GM12878 (cell line): ENCODE measurements at regions not wholly inside any gene's neighbourhood (a gene's known extent, or its start where the extent isn't known, plus 50 kb on each side); places are given as distances from the start of the nearest gene placed in this dataset.
A peak's percentile ranks its signal among the peaks of the same experiment; 100 is the strongest.

Experiments used
- ATAC-seq: fragments of 200-7000 bp; cut with Tn5 transposase; 3 replicates; pipeline ENCODE4 v1.9.1; 2020; ENCODE audit warnings: mild to moderate bottlenecking, moderate library complexity
- BruUV-seq: library from RNA; stranded (reverse); fragments of 400-500 nt; replicated peaks from 2 replicates; lab custom pipeline; 2021; lab: Mats Ljungman, UMichigan
- CTCF ChIA-PET: fragments of 300-600 bp; sonication (Branson Sonifier 250); formaldehyde crosslinking; extraction: SDS; loops from one replicate; lab custom pipeline; 2021; ENCODE audit warnings: inconsistent platforms; lab: Yijun Ruan, JAX
- POLR2A ChIA-PET: fragments of 350-600 bp; formaldehyde crosslinking; extraction: SDS; loops from one replicate; lab custom pipeline; 2021; ENCODE audit warnings: inconsistent platforms; lab: Charles Lee
- RAD21 ChIA-PET: fragments of 300-600 bp; sonication (Branson Sonifier 250); formaldehyde crosslinking; loops from one replicate; lab custom pipeline; 2023; ENCODE audit warnings: antibody characterized with exemption; ENCODE audit not compliant: unreplicated experiment; lab: Charles Lee
- SMC1A ChIA-PET: fragments of 300-600 bp; sonication (Branson Sonifier 250); formaldehyde crosslinking; loops from one replicate; lab custom pipeline; 2023; ENCODE audit not compliant: unreplicated experiment, uncharacterized antibody; lab: Charles Lee
- DNase-seq: peaks from one replicate; pipeline ENCODE4 v3.0.0-alpha.2; 2011; ENCODE audit warnings: low read depth, low spot score
- FAIRE-seq: peaks from 3 replicates; lab custom pipeline; 2011; peaks lifted over from hg19 to GRCh38; lab: Jason Lieb, UNC
- H2AFZ ChIP-seq: 2 replicates; pipeline ENCODE4 v1.6.0; 2011; ENCODE audit warnings: low read depth, low read length, control low read depth; ENCODE audit not compliant: control insufficient read depth
- H3K27ac ChIP-seq: 2 replicates; pipeline ENCODE4 v1.5.1; 2011; ENCODE audit warnings: control low read depth; ENCODE audit not compliant: control insufficient read depth, insufficient read depth
- H3K27me3 ChIP-seq, 2 experiments: replicated peaks in 1 of 2; 2 replicates each; pipeline versions ENCODE4 v1.6.0 to v1.6.1; 2011; ENCODE audit warnings: low read length in 1 of 2; ENCODE audit not compliant: control insufficient read depth in 2 of 2, insufficient read depth in 2 of 2
- H3K36me3 ChIP-seq, 2 experiments: 2 replicates each; pipeline ENCODE4 v1.5.1; 2011; ENCODE audit warnings: low read length in 1 of 2; ENCODE audit not compliant: control insufficient read depth in 2 of 2, insufficient read depth in 2 of 2
- H3K4me1 ChIP-seq: 2 replicates; pipeline ENCODE4 v1.6.1; 2011; ENCODE audit warnings: mild to moderate bottlenecking, low read length, moderate library complexity, mixed read lengths; ENCODE audit not compliant: control insufficient read depth, insufficient read depth
- H3K4me2 ChIP-seq: 2 replicates; pipeline ENCODE4 v1.6.0; 2011; ENCODE audit warnings: control low read depth; ENCODE audit not compliant: control insufficient read depth, insufficient read depth
- H3K4me3 ChIP-seq: fragments of 200-600 bp; sonication (generic); 2 replicates; pipeline ENCODE4 v1.5.1; 2016
- H3K79me2 ChIP-seq: 2 replicates; pipeline ENCODE4 v1.6.0; 2011; ENCODE audit warnings: low read length; ENCODE audit not compliant: control insufficient read depth, insufficient read depth
- H3K9ac ChIP-seq: 2 replicates; pipeline ENCODE4 v1.8.0; 2011; ENCODE audit warnings: low read length, control low read depth, mixed read lengths; ENCODE audit not compliant: control insufficient read depth, insufficient read depth
- H3K9me3 ChIP-seq: replicated peaks from 3 replicates; pipeline ENCODE4 v1.5.1; 2011; ENCODE audit warnings: mild to moderate bottlenecking, low read length; ENCODE audit not compliant: control insufficient read depth, insufficient read depth
- H4K20me1 ChIP-seq: 2 replicates; pipeline ENCODE4 v1.6.0; 2011; ENCODE audit not compliant: control insufficient read depth, insufficient read depth
- BHLHE40 ChIP-seq, 2 experiments: fragments of 450-650 bp in 1 of 2; IDR thresholded peaks; 2 replicates each; pipeline ENCODE4 v1.6.1; 2011 to 2017; ENCODE audit warnings: low read depth in 2 of 2, borderline replicate concordance in 1 of 2, improper control_type of control experiment in 1 of 2, low read length in 1 of 2, mild to moderate bottlenecking in 1 of 2
- IRF5 ChIP-seq: fragments of 450-650 bp; IDR thresholded peaks from 2 replicates; pipeline ENCODE4 v1.6.1; 2017; ENCODE audit warnings: borderline replicate concordance
- SRF ChIP-seq, 2 experiments: IDR thresholded peaks; 2 replicates each; pipeline ENCODE4 v1.6.1; 2011; ENCODE audit warnings: low read depth in 2 of 2, low read length in 2 of 2, mild to moderate bottlenecking in 1 of 2, moderate library complexity in 1 of 2
- WGBS: methylation state at CpG from one replicate; pipeline ENCODE4 v1.1.6; 2016; ENCODE audit warnings: low lambda C conversion rate; ENCODE audit not compliant: insufficient replicate concordance, insufficient coverage; ENCODE audit errors: missing lambda C conversion rate; 5-methylcytosine and 5-hydroxymethylcytosine counted together
- in situ Hi-C: fragments of 300-500 bp; cut with MboI; formaldehyde crosslinking; loops from 9 replicates; pipeline ENCODE4 v1.14.3; 2018; ENCODE audit warnings: mixed read lengths
- intact Hi-C: fragments of 100-400 bp; cut with micrococcal nuclease; formaldehyde crosslinking; loops from one replicate; pipeline ENCODE4 v1.14.2; 2022; ENCODE audit not compliant: unreplicated experiment

DNA sequence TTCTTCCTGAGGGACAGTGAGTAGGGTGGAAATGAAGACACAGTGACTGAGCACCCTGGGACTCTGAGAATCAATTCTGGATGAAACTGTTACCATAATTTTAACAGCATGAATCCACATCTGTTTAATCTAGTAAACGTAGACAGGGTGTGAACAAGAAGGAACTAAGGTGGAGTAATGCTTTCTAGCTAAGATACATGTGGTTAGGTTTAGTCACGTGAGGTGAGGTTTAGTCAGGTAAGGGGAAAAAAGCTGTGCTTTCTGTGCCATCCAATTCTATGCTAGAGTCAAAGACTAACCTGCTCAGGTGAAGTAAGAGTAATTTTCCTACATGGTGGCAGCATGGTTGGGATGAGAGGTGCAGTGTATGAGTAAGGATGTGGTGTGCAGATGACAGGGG is 54.0 kb upstream of the C4orf54 start:
- SMC1A ChIA-PET, result interaction anchor here (1.0 kb wide), 1 partner anchor 13 kb away, joined by 3 read pairs; no protein-coding TSS in a partner anchor
- H3K4me2 ChIP-seq, result no peak overlapping the region

More for the DNA sequence above, 54.0 kb upstream of the C4orf54 start:
- H3K9me3 ChIP-seq, result no peaks in the 10 kb centered on the region
- no peaks in the 10 kb centered on the region for H3K4me1 ChIP-seq
- 2% methylated on average over 2 of the region's 2 CpGs for WGBS
- no peak for FAIRE-seq
- no TSS peak for BruUV-seq
- intact Hi-C loops (no loop called here), in situ Hi-C loops (no loop called here)
- H3K4me3 ChIP-seq, result no peak overlapping the region
- CTCF ChIA-PET, result interaction anchor here (1.0 to 1.2 kb wide), 2 partner anchors 12 to 248 kb away, joined by 3 to 4 read pairs; no protein-coding TSS in a partner anchor
- H3K27me3 ChIP-seq, result no peaks in the 10 kb centered on the region; a peak in 1 of 4 replicates
- H3K79me2 ChIP-seq, result no peaks in the 10 kb centered on the region
- H3K36me3 ChIP-seq, result no peaks in the 10 kb centered on the region
- RAD21 ChIA-PET, result no interaction called here
- no peak for DNase-seq
- H4K20me1 ChIP-seq, result no peaks in the 10 kb centered on the region
- TF ChIP-seq SRF (IDR thresholded peaks at IDR 0.05; ENCODE audit: low read depth in 2 of 2, low read length in 2 of 2) (no peak), BHLHE40 (IDR thresholded peaks at IDR 0.05; ENCODE audit: borderline replicate concordance in 1 of 2, low read depth in 2 of 2, low read length in 1 of 2) (0 out of 4 replicates have a peak, but pooled peaks of 1 of the 2 experiments have one; percentile 16), IRF5 (no peak)
- no peak overlapping the region for H3K27ac ChIP-seq
- no peak for ATAC-seq
- H3K9ac ChIP-seq, result no peak overlapping the region
- no peak overlapping the region for H2AFZ ChIP-seq
- POLR2A ChIA-PET, result interaction anchor here (0.7 kb wide), 1 partner anchor 20 kb away, joined by 3 read pairs; no protein-coding TSS in a partner anchor
